ENCODE measurements at regions not wholly inside any gene's neighbourhood (a gene's known extent, or its start where the extent isn't known, plus 50 kb on each side); places are given as distances from the start of the nearest gene placed in this dataset.

GRCh38 chr5:124377386-124377785, 369.1 kb downstream of the ZNF608 start:
- Histone ChIP-seq H3K4me3 (ENCODE audit: insufficient read depth, low read depth, low read length) (no peak overlapping the region), H3K27ac (ENCODE audit: insufficient read depth, low read depth, low read length, poor library complexity, severe bottlenecking) (no peak overlapping the region), H3K4me1 (ENCODE audit: control insufficient read depth, insufficient read depth, low read length) (no peaks in the 10 kb centered on the region), H3K9me3 (ENCODE audit: control insufficient read depth, low read length) (no peaks in the 10 kb centered on the region), H3K27me3 (ENCODE audit: control insufficient read depth, insufficient read depth, low read length, poor library complexity, severe bottlenecking) (no peaks in the 10 kb centered on the region), H3K36me3 (ENCODE audit: control insufficient read depth, insufficient read depth, low read length) (no peaks in the 10 kb centered on the region)
- 94 to 97% methylated on average over 1 of the region's 1 CpG for WGBS, 2 experiments

DNA sequence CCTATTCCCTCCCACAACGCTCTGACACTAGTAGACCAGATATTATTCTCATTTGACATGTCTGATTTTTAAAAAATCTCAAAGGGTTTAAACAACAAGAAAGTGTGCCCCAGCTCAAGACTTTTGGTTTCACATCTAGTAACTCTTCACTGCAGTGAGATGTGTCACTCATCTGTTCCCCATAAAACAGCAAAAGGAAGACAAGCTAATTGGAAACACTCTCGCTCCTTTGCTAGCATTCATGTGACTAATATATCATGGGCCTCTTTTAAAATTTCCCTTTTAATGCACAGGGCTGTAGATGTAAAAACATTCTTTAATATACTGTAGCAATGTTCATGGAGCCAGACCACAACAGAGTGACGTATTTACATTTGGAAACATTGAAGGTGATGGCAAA, 372.6 kb downstream of the ZNF608 start:
- WGBS, 2 experiments, result 92 to 100% methylated on average over 3 of the region's 3 CpGs
- Histone ChIP-seq H3K27me3 (ENCODE audit: control insufficient read depth, insufficient read depth, low read length, poor library complexity, severe bottlenecking) (no peaks in the 10 kb centered on the region), H3K4me3 (ENCODE audit: insufficient read depth, low read depth, low read length) (no peak overlapping the region), H3K36me3 (ENCODE audit: control insufficient read depth, insufficient read depth, low read length) (no peaks in the 10 kb centered on the region), H3K4me1 (ENCODE audit: control insufficient read depth, insufficient read depth, low read length) (no peaks in the 10 kb centered on the region), H3K9me3 (ENCODE audit: control insufficient read depth, low read length) (no peaks in the 10 kb centered on the region), H3K27ac (ENCODE audit: insufficient read depth, low read depth, low read length, poor library complexity, severe bottlenecking) (no peak overlapping the region)

DNA sequence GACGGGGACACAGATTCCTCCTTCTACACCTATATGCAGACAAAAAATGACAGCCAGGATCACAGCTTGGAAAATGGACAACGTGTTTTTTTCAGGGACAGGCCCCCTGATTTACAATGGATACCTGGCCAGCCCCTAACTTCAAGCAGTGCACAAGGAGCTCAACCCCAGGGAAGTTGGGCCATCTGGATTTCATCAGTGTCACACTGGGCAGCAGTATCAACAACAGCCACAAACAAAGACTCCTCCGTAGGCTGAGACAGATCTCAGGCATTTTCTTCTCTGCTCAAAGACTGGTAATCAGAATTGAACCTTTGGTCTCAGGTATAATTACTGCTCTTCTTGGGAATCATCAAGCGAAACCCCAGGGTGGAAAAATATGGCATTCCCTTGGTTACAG, 374.0 kb downstream of the ZNF608 start:
- Histone ChIP-seq H3K9me3 (ENCODE audit: control insufficient read depth, low read length) (no peaks in the 10 kb centered on the region), H3K36me3 (ENCODE audit: control insufficient read depth, insufficient read depth, low read length) (no peaks in the 10 kb centered on the region), H3K27me3 (ENCODE audit: control insufficient read depth, insufficient read depth, low read length, poor library complexity, severe bottlenecking) (no peaks in the 10 kb centered on the region), H3K27ac (ENCODE audit: insufficient read depth, low read depth, low read length, poor library complexity, severe bottlenecking) (no peak overlapping the region), H3K4me1 (ENCODE audit: control insufficient read depth, insufficient read depth, low read length) (no peaks in the 10 kb centered on the region), H3K4me3 (ENCODE audit: insufficient read depth, low read depth, low read length) (no peak overlapping the region)
- WGBS, 2 experiments, result 84 to 87% methylated on average over 4 of the region's 4 CpGs

GRCh38 chr5:124371111-124371706, 375.2 kb downstream of the ZNF608 start:
- Histone ChIP-seq H3K27me3 (ENCODE audit: control insufficient read depth, insufficient read depth, low read length, poor library complexity, severe bottlenecking) (no peaks in the 10 kb centered on the region), H3K4me3 (ENCODE audit: insufficient read depth, low read depth, low read length) (no peak overlapping the region), H3K36me3 (ENCODE audit: control insufficient read depth, insufficient read depth, low read length) (no peaks in the 10 kb centered on the region), H3K4me1 (ENCODE audit: control insufficient read depth, insufficient read depth, low read length) (no peaks in the 10 kb centered on the region), H3K9me3 (ENCODE audit: control insufficient read depth, low read length) (no peaks in the 10 kb centered on the region), H3K27ac (ENCODE audit: insufficient read depth, low read depth, low read length, poor library complexity, severe bottlenecking) (no peak overlapping the region)
- WGBS, 2 experiments, result 96 to 97% methylated on average over 4 of the region's 4 CpGs

- no peak overlapping the region for H3K4me3 ChIP-seq (ENCODE audit: insufficient read depth, low read depth, low read length)
- H3K4me1 ChIP-seq (ENCODE audit: control insufficient read depth, insufficient read depth, low read length), result no peaks in the 10 kb centered on the region
- no peaks in the 10 kb centered on the region for H3K9me3 ChIP-seq (ENCODE audit: control insufficient read depth, low read length)
- H3K27ac ChIP-seq (ENCODE audit: insufficient read depth, low read depth, low read length, poor library complexity, severe bottlenecking), result no peak overlapping the region
- H3K36me3 ChIP-seq (ENCODE audit: control insufficient read depth, insufficient read depth, low read length), result no peaks in the 10 kb centered on the region
- no peaks in the 10 kb centered on the region for H3K27me3 ChIP-seq (ENCODE audit: control insufficient read depth, insufficient read depth, low read length, poor library complexity, severe bottlenecking)
Observed at GRCh38 chr5:124370601-124371000, 375.8 kb downstream of the ZNF608 start.

DNA sequence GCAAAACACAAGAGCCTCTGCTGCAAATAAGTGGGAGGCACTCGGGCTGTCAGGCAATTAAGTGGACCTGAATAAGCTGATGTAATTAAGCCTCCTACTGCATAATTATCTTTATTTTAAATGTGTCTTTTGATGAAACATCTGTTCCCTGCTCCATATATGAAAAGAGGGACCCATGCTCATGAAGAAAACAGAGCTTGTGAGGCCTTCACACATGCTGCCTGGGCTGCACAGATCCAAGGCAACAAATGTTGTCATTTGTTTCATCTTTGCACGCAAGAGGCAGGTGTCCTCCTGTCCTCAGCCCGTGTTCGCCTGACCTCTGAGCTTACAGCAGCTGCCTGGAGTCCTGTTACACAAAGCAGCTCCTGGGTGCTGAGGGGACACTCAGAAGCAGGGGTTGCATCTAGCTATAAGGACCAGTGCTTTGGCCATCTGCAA, 381.1 kb downstream of the ZNF608 start:
- Histone ChIP-seq H3K36me3 (ENCODE audit: control insufficient read depth, insufficient read depth, low read length) (no peaks in the 10 kb centered on the region), H3K9me3 (ENCODE audit: control insufficient read depth, low read length) (no peaks in the 10 kb centered on the region), H3K27ac (ENCODE audit: insufficient read depth, low read depth, low read length, poor library complexity, severe bottlenecking) (no peak overlapping the region), H3K4me1 (ENCODE audit: control insufficient read depth, insufficient read depth, low read length) (no peaks in the 10 kb centered on the region), H3K4me3 (ENCODE audit: insufficient read depth, low read depth, low read length) (no peak overlapping the region), H3K27me3 (ENCODE audit: control insufficient read depth, insufficient read depth, low read length, poor library complexity, severe bottlenecking) (no peaks in the 10 kb centered on the region)
- 78 to 83% methylated on average over 3 to 4 of the region's 4 CpGs for WGBS, 2 experiments

- Histone ChIP-seq H3K27me3 (ENCODE audit: control insufficient read depth, insufficient read depth, low read length, poor library complexity, severe bottlenecking) (no peaks in the 10 kb centered on the region), H3K36me3 (ENCODE audit: control insufficient read depth, insufficient read depth, low read length) (no peaks in the 10 kb centered on the region), H3K4me3 (ENCODE audit: insufficient read depth, low read depth, low read length) (no peak overlapping the region), H3K9me3 (ENCODE audit: control insufficient read depth, low read length) (no peaks in the 10 kb centered on the region), H3K27ac (ENCODE audit: insufficient read depth, low read depth, low read length, poor library complexity, severe bottlenecking) (no peak overlapping the region), H3K4me1 (ENCODE audit: control insufficient read depth, insufficient read depth, low read length) (no peaks in the 10 kb centered on the region)
- 100% methylated on average over 1 of the region's 1 CpG for WGBS, 2 experiments
Observed at GRCh38 chr5:124355928-124356327, 390.5 kb downstream of the ZNF608 start.

DNA sequence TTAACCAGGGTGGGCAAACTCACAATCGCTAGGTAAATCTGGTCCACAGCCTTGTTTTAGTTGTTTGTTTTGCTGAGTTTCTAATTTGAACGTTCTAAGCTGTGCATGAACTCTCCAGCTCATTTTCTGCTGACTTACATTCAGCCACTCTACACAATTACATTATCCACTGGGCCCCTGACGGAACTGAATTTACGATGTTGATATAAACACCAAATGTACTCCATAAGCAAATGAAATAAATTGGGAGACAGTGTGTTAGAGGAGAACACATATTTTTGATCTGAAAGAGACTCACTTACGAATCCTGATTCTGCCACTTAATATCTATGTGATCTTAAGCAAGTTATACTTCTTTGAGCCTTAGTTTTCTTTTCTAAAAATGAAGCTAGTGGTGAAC, 393.4 kb downstream of the ZNF608 start:
- Histone ChIP-seq H3K4me1 (ENCODE audit: control insufficient read depth, insufficient read depth, low read length) (no peaks in the 10 kb centered on the region), H3K27me3 (ENCODE audit: control insufficient read depth, insufficient read depth, low read length, poor library complexity, severe bottlenecking) (no peaks in the 10 kb centered on the region), H3K4me3 (ENCODE audit: insufficient read depth, low read depth, low read length) (no peak overlapping the region), H3K9me3 (ENCODE audit: control insufficient read depth, low read length) (no peaks in the 10 kb centered on the region), H3K27ac (ENCODE audit: insufficient read depth, low read depth, low read length, poor library complexity, severe bottlenecking) (no peak overlapping the region), H3K36me3 (ENCODE audit: control insufficient read depth, insufficient read depth, low read length) (no peaks in the 10 kb centered on the region)
- 94 to 96% methylated on average over 3 to 5 of the region's 5 CpGs for WGBS, 2 experiments

DNA sequence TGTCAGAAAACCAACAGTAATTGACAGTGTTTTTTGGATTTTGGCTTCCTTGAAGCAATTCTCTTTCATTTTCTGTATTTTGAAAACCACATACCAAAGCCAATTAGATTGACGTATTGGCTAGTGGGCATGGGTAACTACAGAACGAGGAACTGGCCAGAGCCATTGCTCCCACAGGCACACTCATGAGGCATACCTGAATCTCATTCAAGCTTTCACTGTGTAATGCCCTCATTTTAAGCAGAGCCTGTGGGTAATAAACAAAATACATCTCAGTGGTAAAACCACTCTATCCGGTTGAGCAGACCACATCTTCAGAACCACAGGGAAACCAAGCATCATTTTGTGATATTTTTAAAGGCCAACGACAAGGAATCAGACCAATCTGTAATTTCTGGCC, 394.1 kb downstream of the ZNF608 start:
- 87 to 97% methylated on average over 4 of the region's 4 CpGs for WGBS, 2 experiments
- Histone ChIP-seq H3K4me3 (ENCODE audit: insufficient read depth, low read depth, low read length) (no peak overlapping the region), H3K36me3 (ENCODE audit: control insufficient read depth, insufficient read depth, low read length) (no peaks in the 10 kb centered on the region), H3K27ac (ENCODE audit: insufficient read depth, low read depth, low read length, poor library complexity, severe bottlenecking) (no peak overlapping the region), H3K9me3 (ENCODE audit: control insufficient read depth, low read length) (no peaks in the 10 kb centered on the region), H3K27me3 (ENCODE audit: control insufficient read depth, insufficient read depth, low read length, poor library complexity, severe bottlenecking) (no peaks in the 10 kb centered on the region), H3K4me1 (ENCODE audit: control insufficient read depth, insufficient read depth, low read length) (no peaks in the 10 kb centered on the region)

DNA sequence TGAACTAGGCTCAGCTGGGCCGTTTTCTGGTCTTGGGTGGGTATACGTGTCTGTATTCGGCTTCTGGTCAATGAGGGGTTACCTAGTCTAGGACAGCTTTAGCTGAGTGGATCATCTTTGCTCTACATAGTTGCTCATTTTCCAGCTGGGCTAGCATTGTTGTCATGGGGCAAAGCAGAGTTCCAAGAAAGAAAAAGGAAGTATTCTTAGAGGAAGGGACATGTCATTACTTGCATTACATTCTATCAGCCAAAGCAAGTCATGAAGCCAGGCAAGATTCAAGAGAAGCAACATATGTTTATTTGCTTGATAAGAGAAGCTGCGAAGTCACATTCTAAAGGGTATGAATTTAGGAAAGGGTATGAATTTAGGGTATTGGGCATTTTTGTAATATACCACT, 396.5 kb downstream of the ZNF608 start:
- Histone ChIP-seq H3K9me3 (ENCODE audit: control insufficient read depth, low read length) (no peaks in the 10 kb centered on the region), H3K27ac (ENCODE audit: insufficient read depth, low read depth, low read length, poor library complexity, severe bottlenecking) (no peak overlapping the region), H3K27me3 (ENCODE audit: control insufficient read depth, insufficient read depth, low read length, poor library complexity, severe bottlenecking) (no peaks in the 10 kb centered on the region), H3K36me3 (ENCODE audit: control insufficient read depth, insufficient read depth, low read length) (no peaks in the 10 kb centered on the region), H3K4me1 (ENCODE audit: control insufficient read depth, insufficient read depth, low read length) (no peaks in the 10 kb centered on the region), H3K4me3 (ENCODE audit: insufficient read depth, low read depth, low read length) (no peak overlapping the region)
- 93 to 96% methylated on average over 4 of the region's 4 CpGs for WGBS, 2 experiments

DNA sequence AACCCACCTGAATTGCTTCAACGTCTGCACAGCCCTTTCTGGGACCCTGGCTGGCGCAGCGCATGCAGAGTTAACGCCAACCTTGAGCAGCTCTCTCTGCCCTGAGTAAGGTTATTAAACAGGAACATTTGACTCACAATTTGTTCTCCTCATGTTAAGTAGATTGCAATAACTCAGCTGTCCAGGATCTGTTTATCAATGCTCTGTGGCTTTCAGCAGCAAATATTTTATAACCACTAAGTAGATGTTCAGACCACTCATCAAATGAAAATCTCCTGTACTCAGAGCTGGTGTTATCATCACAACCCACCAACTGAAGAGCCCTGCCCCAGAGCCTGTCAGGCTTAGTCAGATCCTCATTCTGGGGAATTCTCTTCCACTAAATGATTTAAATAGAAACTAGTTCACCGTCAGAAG, 403.0 kb downstream of the ZNF608 start:
- Histone ChIP-seq H3K4me1 (ENCODE audit: control insufficient read depth, insufficient read depth, low read length) (peaks cover 15% of the 10 kb centered on the region), H3K4me3 (ENCODE audit: insufficient read depth, low read depth, low read length) (no peak overlapping the region), H3K27me3 (ENCODE audit: control insufficient read depth, insufficient read depth, low read length, poor library complexity, severe bottlenecking) (no peaks in the 10 kb centered on the region), H3K9me3 (ENCODE audit: control insufficient read depth, low read length) (no peaks in the 10 kb centered on the region), H3K36me3 (ENCODE audit: control insufficient read depth, insufficient read depth, low read length) (no peaks in the 10 kb centered on the region), H3K27ac (ENCODE audit: insufficient read depth, low read depth, low read length, poor library complexity, severe bottlenecking) (no peak overlapping the region)
- WGBS, 2 experiments, result 94 to 99% methylated on average over 5 of the region's 5 CpGs

Data from ectodermal cell (in vitro differentiated cells).